Neuronal stem cell (in vitro differentiated cells): ENCODE measurements at regions not wholly inside any gene's neighbourhood (a gene's known extent, or its start where the extent isn't known, plus 50 kb on each side); places are given as distances from the start of the nearest gene placed in this dataset.
"Not testable (repeated sequence)": the region's sequence is repeated elsewhere in the genome, so short reads cannot be mapped to it uniquely, and the experiment has no call there.

Source experiments
- DNase-seq: peaks from one replicate; pipeline ENCODE4 v3.0.0-alpha.2; 2013; ENCODE audit warnings: low spot score
- H2AFZ ChIP-seq: one replicate; pipeline ENCODE4 v1.6.1; 2013; ENCODE audit warnings: mild to moderate bottlenecking, low read length, inconsistent platforms
- H2AK5ac ChIP-seq: 2 replicates; pipeline ENCODE4 v1.6.1; 2013; ENCODE audit warnings: low read depth, mild to moderate bottlenecking, inconsistent platforms, low read length, moderate library complexity, mixed read lengths
- H2BK120ac ChIP-seq: 2 replicates; pipeline ENCODE4 v1.6.1; 2013; ENCODE audit warnings: low read depth, mild to moderate bottlenecking, inconsistent platforms, low read length, moderate library complexity, mixed read lengths
- H2BK12ac ChIP-seq: one replicate; pipeline ENCODE4 v1.6.1; 2013; ENCODE audit warnings: low read length, inconsistent platforms
- H2BK15ac ChIP-seq: 2 replicates; pipeline ENCODE4 v1.6.1; 2013; ENCODE audit warnings: mild to moderate bottlenecking, low read length, inconsistent platforms, mixed read lengths
- H2BK5ac ChIP-seq: one replicate; pipeline ENCODE4 v1.6.1; 2013; ENCODE audit warnings: inconsistent platforms, mild to moderate bottlenecking, low read length, moderate library complexity
- H3K14ac ChIP-seq: one replicate; pipeline ENCODE4 v1.6.1; 2013; ENCODE audit warnings: low read length, inconsistent platforms
- H3K18ac ChIP-seq: 2 replicates; pipeline ENCODE4 v1.6.1; 2013; ENCODE audit warnings: low read length, inconsistent platforms
- H3K23ac ChIP-seq: 2 replicates; pipeline ENCODE4 v1.6.1; 2013; ENCODE audit warnings: low read depth, mild to moderate bottlenecking, mixed read lengths, low read length, inconsistent platforms; ENCODE audit not compliant: poor library complexity
- H3K27ac ChIP-seq: replicated peaks from 3 replicates; pipeline ENCODE4 v1.5.1; 2013; ENCODE audit warnings: low read length, inconsistent platforms
- H3K27me3 ChIP-seq, 3 experiments: 2 replicates each; pipeline ENCODE4 v1.6.1; 2013; ENCODE audit warnings: low read length in 3 of 3, mild to moderate bottlenecking in 2 of 3, inconsistent platforms in 1 of 3, low read depth in 1 of 3, mixed read lengths in 1 of 3, moderate library complexity in 1 of 3; ENCODE audit not compliant: control insufficient read depth in 3 of 3, insufficient read depth in 3 of 3
- H3K36me3 ChIP-seq, 2 donors: replicated peaks in 1 of 2; 2 replicates each; pipeline ENCODE4 v1.6.1; 2013; ENCODE audit warnings: low read length in 2 of 2; ENCODE audit not compliant: control insufficient read depth in 2 of 2, insufficient read depth in 2 of 2
- H3K4ac ChIP-seq: 2 replicates; pipeline ENCODE4 v1.6.1; 2013; ENCODE audit warnings: inconsistent platforms, mild to moderate bottlenecking, low read length, moderate library complexity
- H3K4me1 ChIP-seq, 2 donors: 1 replicate in 1 of 2; 2 replicates in 1 of 2; pipeline ENCODE4 v1.6.1; 2013; ENCODE audit warnings: low read length in 2 of 2, low read depth in 1 of 2; ENCODE audit not compliant: control insufficient read depth in 2 of 2, insufficient read depth in 1 of 2
- H3K4me2 ChIP-seq: one replicate; pipeline ENCODE4 v1.6.1; 2013; ENCODE audit warnings: mild to moderate bottlenecking, low read length, inconsistent platforms; ENCODE audit not compliant: insufficient read depth, poor library complexity, severe bottlenecking
- H3K4me3 ChIP-seq, 2 donors: 2 replicates each; pipeline ENCODE4 v1.5.1; 2013; ENCODE audit warnings: low read length in 2 of 2, mild to moderate bottlenecking in 2 of 2, inconsistent platforms in 1 of 2, moderate library complexity in 1 of 2
- H3K79me1 ChIP-seq: one replicate; pipeline ENCODE4 v1.6.1; 2013; ENCODE audit warnings: low read depth, mild to moderate bottlenecking, inconsistent platforms, low read length, moderate library complexity
- H3K9ac ChIP-seq: one replicate; pipeline ENCODE4 v1.6.1; 2013; ENCODE audit warnings: mild to moderate bottlenecking, low read depth, low read length, inconsistent platforms; ENCODE audit not compliant: poor library complexity
- H3K9me3 ChIP-seq, 2 donors: replicated peaks in 1 of 2; 2 replicates each; pipeline versions ENCODE3 to v1.6.1; 2013; ENCODE audit warnings: low read length in 2 of 2, mild to moderate bottlenecking in 2 of 2, inconsistent platforms in 1 of 2, low read depth in 1 of 2, mixed read lengths in 1 of 2, moderate library complexity in 1 of 2; ENCODE audit not compliant: control insufficient read depth in 2 of 2, insufficient read depth in 1 of 2
- H4K8ac ChIP-seq: one replicate; pipeline ENCODE4 v1.6.1; 2013; ENCODE audit warnings: low read depth, mild to moderate bottlenecking, inconsistent platforms, low read length, moderate library complexity
- H4K91ac ChIP-seq: one replicate; pipeline ENCODE4 v1.6.1; 2013; ENCODE audit warnings: low read length, low read depth, mild to moderate bottlenecking, inconsistent platforms; ENCODE audit not compliant: poor library complexity
- WGBS, 2 donors: extraction: QIAGEN DNeasy Blood & Tissue Kit; methylation state at CpG; one replicate each; pipeline ENCODE4 v1.1.7; 2013; ENCODE audit warnings: missing lambda C conversion rate in 2 of 2, mixed read lengths in 1 of 2; ENCODE audit not compliant: insufficient read length in 2 of 2, insufficient replicate concordance in 1 of 2; ENCODE audit errors: extremely low coverage in 2 of 2; 5-methylcytosine and 5-hydroxymethylcytosine counted together

DNA sequence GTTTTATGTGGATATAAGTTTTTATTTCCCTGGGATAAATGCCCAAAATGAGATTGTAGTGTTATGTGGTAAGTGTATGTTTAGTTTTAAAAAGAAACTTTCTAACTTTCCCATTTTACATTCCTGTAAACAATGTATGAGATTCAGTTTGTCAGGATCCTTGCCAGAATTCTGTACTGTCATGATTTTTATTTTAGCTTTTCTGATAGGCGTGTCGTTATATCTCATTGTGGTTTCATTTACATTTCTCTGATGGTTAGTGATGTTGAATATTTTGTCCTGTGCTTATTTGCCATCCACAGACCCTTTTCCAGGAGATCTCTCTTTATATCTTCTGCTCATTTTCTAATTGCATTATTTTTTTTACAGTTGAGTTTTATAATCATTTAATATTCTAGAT is 245.6 kb upstream of the CDH2 start:
- WGBS, 2 donors = no CpG with 5 or more reads among the region's 2 CpGs
- Histone ChIP-seq H3K4me1 (no peaks in the 10 kb centered on the region), H3K36me3 (no peaks in the 10 kb centered on the region), H2AFZ (peak overlapping the region; percentile 22), H2BK5ac (no peak overlapping the region), H3K27me3 (no peaks in the 10 kb centered on the region), H3K4ac (no peak overlapping the region), H3K18ac (no peak overlapping the region), H4K8ac (no peak overlapping the region), H3K9ac (no peak overlapping the region), H2AK5ac (no peak overlapping the region), H4K91ac (no peak overlapping the region), H2BK12ac (no peak overlapping the region), H3K4me2 (no peak overlapping the region), H3K14ac (no peak overlapping the region), H3K23ac (no peak overlapping the region), H3K27ac (no peak overlapping the region), H3K4me3 (no peak overlapping the region), H3K79me1 (no peaks in the 10 kb centered on the region), H3K9me3 (peaks cover 0 to 2% of the 10 kb centered on the region in 2 donors), H2BK120ac (no peak overlapping the region), H2BK15ac (no peak overlapping the region)
- DNase-seq = no peak

GRCh38 chr18:28421950-28422349 is 245.0 kb upstream of the CDH2 start:
- H2BK12ac ChIP-seq, H3K4ac ChIP-seq, H3K4me3 ChIP-seq, H3K9ac ChIP-seq, H3K23ac ChIP-seq, H2BK15ac ChIP-seq, H3K27me3 ChIP-seq, H3K4me1 ChIP-seq, H3K4me2 ChIP-seq, H3K14ac ChIP-seq, H2AFZ ChIP-seq, H3K36me3 ChIP-seq, H2BK120ac ChIP-seq, H4K91ac ChIP-seq, H2AK5ac ChIP-seq, H4K8ac ChIP-seq, H3K18ac ChIP-seq, H3K9me3 ChIP-seq, DNase-seq, H3K27ac ChIP-seq, H3K79me1 ChIP-seq, H2BK5ac ChIP-seq: not testable (repeated sequence)
- WGBS, 2 donors = no CpG with 5 or more reads among the region's 17 CpGs

- Histone ChIP-seq H3K9me3 (no peaks in the 10 kb centered on the region), H3K4me3 (no peak overlapping the region), H2AK5ac (no peak overlapping the region), H3K27me3 (peaks cover 0 to 2% (median 0%) of the 10 kb centered on the region in 3 experiments), H4K91ac (no peak overlapping the region), H3K79me1 (no peaks in the 10 kb centered on the region), H3K23ac (no peak overlapping the region), H2AFZ (no peak overlapping the region), H2BK120ac (no peak overlapping the region), H3K9ac (no peak overlapping the region), H3K27ac (no peak overlapping the region), H3K4ac (no peak overlapping the region), H3K36me3 (no peaks in the 10 kb centered on the region), H2BK5ac (no peak overlapping the region), H3K18ac (no peak overlapping the region), H3K4me2 (no peak overlapping the region), H3K14ac (no peak overlapping the region), H2BK15ac (no peak overlapping the region), H3K4me1 (no peaks in the 10 kb centered on the region), H4K8ac (no peak overlapping the region), H2BK12ac (no peak overlapping the region)
- WGBS, 2 donors = no CpG with 5 or more reads among the region's 3 CpGs
- DNase-seq = no peak
Observed at GRCh38 chr18:28412521-28412920, 235.6 kb upstream of the CDH2 start.

GRCh38 chr18:28411806-28412205 is 234.9 kb upstream of the CDH2 start:
- WGBS, 2 donors = no CpG with 5 or more reads among the region's 2 CpGs
- no peak for DNase-seq
- H3K27ac ChIP-seq = peak overlapping the region; percentile 16

More at GRCh38 chr18:28411806-28412205, 234.9 kb upstream of the CDH2 start:
- Histone ChIP-seq H4K8ac (no peak overlapping the region), H3K18ac (no peak overlapping the region), H3K9ac (no peak overlapping the region), H3K4me1 (no peaks in the 10 kb centered on the region), H4K91ac (no peak overlapping the region), H2BK12ac (no peak overlapping the region), H3K4me3 (no peak overlapping the region), H2AFZ (no peak overlapping the region), H3K23ac (no peak overlapping the region), H3K27me3 (peaks cover 0 to 2% (median 0%) of the 10 kb centered on the region in 3 experiments), H3K14ac (no peak overlapping the region), H2BK120ac (no peak overlapping the region), H3K36me3 (no peaks in the 10 kb centered on the region), H3K4me2 (no peak overlapping the region), H3K9me3 (no peaks in the 10 kb centered on the region), H3K79me1 (no peaks in the 10 kb centered on the region), H2BK5ac (no peak overlapping the region), H2AK5ac (no peak overlapping the region), H2BK15ac (no peak overlapping the region), H3K4ac (no peak overlapping the region)
